NCI-H1092 (cell line): ENCODE measurements at regions not wholly inside any gene's neighbourhood (a gene's known extent, or its start where the extent isn't known, plus 50 kb on each side); places are given as distances from the start of the nearest gene placed in this dataset.

Experiments used
- DNase-seq: peaks from one replicate; lab custom pipeline; 2025; lab: John Stamatoyannopoulos, UW

DNA sequence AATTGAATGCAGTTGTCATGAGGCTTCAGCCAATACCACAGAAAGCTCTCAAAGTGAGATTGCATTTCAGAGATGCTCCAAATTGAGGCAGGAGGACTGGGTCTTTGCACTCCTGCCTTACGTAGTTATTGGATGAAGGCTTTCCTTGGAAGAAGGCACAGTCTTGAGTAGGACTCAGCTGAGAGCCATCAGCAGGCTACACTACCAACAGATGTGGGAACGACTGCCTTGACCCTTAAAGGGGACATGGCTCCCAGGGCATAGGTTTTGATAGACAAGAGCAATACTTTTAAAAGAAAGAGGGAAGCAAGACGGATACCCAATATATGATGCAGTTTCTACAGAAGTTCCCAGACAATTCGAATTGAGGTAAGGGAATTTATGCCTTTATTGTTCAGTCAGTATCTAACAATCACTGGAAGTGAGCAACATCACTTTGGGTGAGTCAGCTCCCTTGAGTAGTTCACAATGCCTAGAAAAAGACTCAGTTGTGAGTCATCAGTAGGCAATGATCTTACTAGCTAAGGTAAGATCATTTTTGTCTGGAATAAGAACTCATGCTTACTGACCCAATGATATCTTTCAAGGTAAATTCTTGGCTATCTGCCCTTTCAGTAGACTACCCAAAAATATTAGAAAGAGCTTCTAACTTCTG lies 390.8 kb downstream of the GJA1 start:
- no peak for DNase-seq

DNA sequence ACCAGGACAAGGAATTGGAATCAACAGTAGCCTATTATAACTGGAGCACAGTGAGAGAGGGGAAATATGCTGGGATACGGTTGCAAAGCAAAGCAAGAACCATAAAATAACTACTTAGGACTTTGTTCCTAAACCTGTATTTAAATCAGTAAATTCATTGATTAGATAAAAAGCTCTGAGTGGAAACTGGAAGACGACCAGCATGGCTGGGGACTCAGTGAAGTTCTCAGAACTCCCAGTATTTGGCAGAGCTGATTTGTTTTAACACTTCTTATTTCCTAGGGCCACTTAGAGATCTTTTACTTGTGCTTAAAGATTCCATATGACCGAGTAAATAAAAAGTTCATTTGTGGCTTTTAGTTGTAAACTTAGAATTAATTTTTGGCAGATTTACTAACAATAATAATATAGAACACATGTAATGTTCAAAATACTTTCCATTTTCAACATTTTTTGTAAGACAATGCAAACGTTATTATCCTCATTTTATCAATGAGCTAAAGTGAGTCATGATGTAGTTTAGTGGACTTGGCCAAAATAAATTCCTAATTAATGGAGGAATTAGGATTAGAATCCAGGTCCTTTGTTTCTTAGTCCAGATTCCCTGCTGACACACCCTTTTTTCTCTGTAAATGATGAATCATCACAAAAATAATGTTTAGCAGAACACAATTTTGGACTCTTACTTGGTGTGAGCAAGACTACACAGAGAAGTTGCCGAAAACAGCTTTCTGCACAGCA lies 392.9 kb downstream of the GJA1 start:
- DNase-seq = no peak

DNA sequence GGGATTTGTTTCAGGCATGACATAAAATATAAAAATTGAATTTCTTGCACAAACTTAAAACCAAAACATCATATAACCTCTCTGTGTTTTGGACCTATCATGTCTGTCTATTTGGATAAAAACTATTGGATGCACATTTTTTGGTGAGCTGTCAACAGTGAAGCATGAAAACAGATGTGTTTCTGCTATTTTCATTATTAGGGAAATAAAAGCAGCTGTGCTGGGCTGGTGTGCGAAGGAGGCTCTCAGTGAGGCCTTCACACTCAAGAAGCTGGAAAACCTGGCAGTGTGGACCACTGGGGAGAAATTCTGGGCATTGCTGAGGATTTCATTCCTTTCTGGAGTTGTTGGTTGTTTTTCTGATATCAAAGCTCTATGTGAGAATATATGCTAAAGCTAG lies 395.3 kb downstream of the GJA1 start:
- no peak for DNase-seq

- DNase-seq = no peak
Observed at GRCh38 chr6:121835662-121836061, 400.2 kb downstream of the GJA1 start.

- no peak for DNase-seq
Observed at GRCh38 chr6:121837545-121838229, 402.2 kb downstream of the GJA1 start.

DNA sequence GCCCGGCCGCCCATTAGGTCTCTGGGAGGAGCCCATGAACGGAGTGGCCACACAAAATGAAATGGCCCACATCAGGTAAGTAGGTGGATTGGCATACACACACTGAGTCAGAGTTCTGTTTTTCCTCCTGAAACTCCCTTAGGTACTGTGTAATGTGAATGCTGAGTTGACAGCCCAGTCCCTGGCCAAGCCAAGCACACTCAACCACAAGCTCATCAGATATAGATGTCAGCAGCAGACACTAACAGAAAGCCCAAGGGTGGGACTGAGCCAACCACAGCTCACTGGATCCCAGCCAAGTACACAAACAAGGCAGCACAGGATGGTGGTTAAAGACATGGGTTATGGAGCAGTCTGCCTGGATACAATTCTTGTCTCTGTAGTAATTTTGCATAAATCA lies 403.4 kb downstream of the GJA1 start:
- DNase-seq = no peak

- DNase-seq = no peak
Observed at GRCh38 chr6:121839896-121840295, 404.4 kb downstream of the GJA1 start.

- no peak for DNase-seq
Observed at GRCh38 chr6:121844898-121845297, 409.5 kb downstream of the GJA1 start.

DNA sequence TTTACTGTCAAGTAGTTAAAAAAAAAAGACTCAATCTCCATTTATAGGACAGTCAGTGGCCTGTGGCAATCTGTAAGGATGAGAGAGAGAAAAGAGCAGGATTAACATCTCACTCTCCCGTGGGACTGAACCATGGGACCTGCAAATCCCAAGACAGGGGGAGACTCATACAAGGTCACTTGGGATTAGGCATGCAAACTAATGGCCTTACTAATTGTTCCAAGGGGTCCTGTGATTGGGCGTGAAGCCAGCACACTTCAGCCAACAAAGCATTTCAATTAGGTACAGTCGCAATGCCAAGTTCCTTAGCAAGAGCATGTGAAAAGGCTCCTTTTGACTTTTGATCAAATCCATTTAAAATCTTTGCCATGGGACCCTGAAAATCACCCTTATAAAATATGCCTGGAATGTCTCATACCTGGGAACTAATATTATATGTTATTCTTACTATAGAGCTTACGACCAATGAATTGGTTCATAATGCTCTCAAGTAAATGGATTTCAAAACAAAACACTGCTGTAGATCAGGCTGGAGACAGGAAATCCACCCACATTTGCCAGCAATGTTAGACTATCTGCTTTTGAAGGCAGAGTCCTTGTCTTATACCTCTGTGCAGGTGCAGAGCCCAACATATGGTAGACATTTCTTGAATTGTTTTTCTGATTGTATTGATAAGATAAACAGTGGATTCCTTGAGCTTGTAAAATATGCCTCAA lies 412.5 kb downstream of the GJA1 start:
- no peak for DNase-seq

GRCh38 chr6:121848523-121849255 lies 413.2 kb downstream of the GJA1 start:
- DNase-seq = no peak

DNA sequence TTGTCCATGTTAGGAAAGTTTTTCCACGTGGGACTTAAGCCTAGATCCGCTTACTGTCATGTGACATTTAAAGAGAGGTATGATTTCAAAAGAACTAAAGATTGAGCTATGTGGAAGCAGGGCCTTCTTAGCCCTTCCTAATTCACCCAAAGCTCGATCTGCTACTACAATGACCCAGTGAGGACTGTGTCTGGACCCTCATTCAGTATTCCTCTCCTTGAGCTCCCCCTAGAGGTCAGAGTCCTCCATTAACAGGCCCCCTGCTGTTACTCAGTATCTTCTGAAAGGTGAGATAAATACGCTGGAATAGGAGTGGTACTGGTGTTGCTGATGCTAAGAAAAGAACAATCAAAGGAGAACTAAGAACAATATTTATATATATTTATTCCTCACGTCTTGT lies 414.0 kb downstream of the GJA1 start:
- DNase-seq = no peak

DNA sequence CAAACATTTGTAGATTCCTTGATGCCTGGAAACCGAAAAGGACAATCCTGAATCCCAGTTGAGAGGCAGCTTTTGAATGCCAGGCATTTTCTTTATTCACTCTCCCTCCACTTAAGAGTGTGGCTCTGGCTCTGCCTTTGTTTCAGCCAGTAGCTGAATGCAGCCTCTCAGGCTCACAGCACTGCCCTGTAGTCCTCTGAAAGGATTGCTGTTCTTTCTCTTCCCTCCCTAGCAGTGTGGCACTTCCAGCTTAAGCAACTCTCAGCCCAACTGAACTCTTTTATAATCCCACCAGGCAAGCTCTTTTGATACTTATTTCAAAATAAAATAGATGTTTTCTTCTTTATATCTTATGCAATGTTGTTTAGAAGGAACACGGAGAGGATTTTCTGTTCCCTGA lies 415.6 kb downstream of the GJA1 start:
- no peak for DNase-seq

DNA sequence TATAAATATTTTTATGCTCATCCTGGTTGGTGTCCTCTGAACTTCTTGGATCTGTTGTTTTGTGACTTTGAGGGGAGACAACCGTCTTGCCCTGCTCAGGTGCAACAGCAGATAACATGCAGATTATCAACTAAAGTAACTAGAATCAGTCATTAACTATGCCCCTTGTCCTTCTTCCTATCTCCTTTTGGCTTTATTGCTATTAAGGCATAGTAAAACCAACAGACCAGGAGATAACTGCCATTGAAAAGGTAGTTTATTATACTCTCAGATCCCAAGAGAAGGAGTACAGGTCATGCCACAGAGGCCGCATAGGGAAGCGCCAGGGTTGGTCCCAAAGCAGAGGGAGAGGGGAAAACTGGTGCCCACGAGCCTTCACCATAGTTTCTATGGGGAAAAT lies 418.2 kb downstream of the GJA1 start:
- no peak for DNase-seq

DNA sequence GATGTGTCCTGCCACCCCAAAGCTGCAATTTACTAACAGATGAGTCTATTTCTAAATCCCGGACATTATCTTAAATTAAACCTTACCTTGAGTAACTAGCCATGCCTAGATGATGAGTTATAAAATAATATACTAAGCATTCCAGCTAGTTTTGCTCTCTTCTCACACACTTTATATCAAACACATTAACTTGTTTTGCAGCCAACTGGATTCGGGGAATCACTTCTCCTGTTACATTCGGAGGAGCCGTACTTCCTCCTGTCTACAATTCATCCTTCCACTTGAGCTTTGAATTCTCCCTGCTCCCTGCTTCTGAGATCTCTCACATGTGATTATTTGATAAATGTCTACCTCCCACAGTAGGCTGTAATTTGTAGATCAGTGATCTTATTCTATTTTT lies 420.1 kb downstream of the GJA1 start:
- no peak for DNase-seq

DNA sequence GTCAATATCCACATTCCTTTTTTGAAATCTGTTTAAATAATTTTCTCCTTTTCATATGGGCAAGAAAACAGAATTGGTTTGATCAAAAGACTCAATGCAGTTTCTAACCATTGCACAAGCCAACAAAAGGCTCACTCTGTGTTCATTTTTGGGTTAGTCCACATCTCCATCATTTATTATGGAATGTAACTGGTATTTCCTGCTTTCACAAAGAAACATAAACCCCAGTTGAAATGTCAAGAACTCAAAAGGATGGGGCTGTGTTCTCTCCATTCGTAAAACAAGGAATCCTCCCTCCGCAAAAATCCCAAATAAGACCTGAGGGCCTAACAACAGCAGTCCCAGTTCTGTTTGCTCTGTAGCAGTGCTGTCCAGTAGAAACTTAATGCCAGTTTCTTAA lies 420.9 kb downstream of the GJA1 start:
- DNase-seq = no peak

- no peak for DNase-seq
Observed at GRCh38 chr6:121857551-121857950, 422.1 kb downstream of the GJA1 start.

DNA sequence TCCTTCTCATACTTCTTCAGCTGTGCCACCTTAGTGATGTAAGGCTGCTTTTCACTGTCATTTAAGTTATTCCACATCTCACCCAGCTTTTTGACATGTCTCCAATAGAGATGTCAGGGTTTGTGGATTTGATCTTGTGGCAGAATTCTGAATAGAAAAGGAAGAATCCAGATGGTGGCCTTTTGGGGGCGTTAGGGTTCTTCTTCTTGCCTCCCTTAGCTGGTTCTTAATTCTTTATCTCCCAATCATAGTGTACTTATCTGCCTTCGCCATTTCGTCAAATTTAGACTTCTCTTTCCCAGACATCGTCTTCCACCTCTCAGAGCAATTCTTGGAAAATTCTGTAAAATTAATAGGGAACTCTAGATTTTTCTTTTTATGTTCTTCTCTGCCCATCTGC lies 422.9 kb downstream of the GJA1 start:
- no peak for DNase-seq

- no peak for DNase-seq
Observed at GRCh38 chr6:121858986-121859385, 423.5 kb downstream of the GJA1 start.

GRCh38 chr6:121865811-121866210 lies 430.4 kb downstream of the GJA1 start:
- no peak for DNase-seq

DNA sequence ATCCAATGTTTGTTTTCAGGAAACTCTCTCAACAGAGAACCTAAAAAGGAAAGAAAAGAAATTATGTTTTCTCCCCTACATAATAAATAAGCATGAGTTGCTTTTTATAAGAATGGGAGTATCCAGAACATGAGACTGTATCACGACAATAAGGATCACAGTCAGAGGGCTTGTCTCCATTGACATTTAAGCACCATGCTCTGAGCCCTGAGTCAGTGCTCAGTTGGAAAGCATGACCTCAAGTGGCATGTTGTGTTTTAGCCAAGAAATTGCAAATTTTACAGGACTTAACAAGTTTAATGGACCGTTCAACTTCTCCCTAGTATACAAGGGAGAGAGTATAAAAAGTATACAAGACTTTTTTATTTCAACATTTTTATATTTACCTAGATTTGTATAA lies 431.6 kb downstream of the GJA1 start:
- no peak for DNase-seq

GRCh38 chr6:121868206-121868605 lies 432.8 kb downstream of the GJA1 start:
- no peak for DNase-seq

- no peak for DNase-seq
Observed at GRCh38 chr6:121873595-121873994, 438.1 kb downstream of the GJA1 start.
